ENCODE measurements at regions not wholly inside any gene's neighbourhood (a gene's known extent, or its start where the extent isn't known, plus 50 kb on each side); places are given as distances from the start of the nearest gene placed in this dataset.

- no peaks in the 10 kb centered on the region for H3F3A ChIP-seq (ENCODE audit: control insufficient read depth, insufficient read depth)
- H3K9me2 ChIP-seq (replicated peaks; ENCODE audit: control insufficient read depth, low read length), result no peaks in the 10 kb centered on the region
- no peak overlapping the region for H3K4me2 ChIP-seq (ENCODE audit: low read length)
- no peaks in the 10 kb centered on the region for H3K27me3 ChIP-seq (ENCODE audit: control insufficient read depth, low read length)
- H4K20me1 ChIP-seq (ENCODE audit: control insufficient read depth, insufficient read depth, low read depth, low read length), result no peaks in the 10 kb centered on the region
- no peaks in the 10 kb centered on the region for H3K9me3 ChIP-seq (ENCODE audit: control insufficient read depth, insufficient read depth, low read length)
- TF ChIP-seq EZH2phosphoT487 (IDR thresholded peaks at IDR 0.05; ENCODE audit: borderline replicate concordance, low read length), result no peak
- TF ChIP-seq, protein P1, sequence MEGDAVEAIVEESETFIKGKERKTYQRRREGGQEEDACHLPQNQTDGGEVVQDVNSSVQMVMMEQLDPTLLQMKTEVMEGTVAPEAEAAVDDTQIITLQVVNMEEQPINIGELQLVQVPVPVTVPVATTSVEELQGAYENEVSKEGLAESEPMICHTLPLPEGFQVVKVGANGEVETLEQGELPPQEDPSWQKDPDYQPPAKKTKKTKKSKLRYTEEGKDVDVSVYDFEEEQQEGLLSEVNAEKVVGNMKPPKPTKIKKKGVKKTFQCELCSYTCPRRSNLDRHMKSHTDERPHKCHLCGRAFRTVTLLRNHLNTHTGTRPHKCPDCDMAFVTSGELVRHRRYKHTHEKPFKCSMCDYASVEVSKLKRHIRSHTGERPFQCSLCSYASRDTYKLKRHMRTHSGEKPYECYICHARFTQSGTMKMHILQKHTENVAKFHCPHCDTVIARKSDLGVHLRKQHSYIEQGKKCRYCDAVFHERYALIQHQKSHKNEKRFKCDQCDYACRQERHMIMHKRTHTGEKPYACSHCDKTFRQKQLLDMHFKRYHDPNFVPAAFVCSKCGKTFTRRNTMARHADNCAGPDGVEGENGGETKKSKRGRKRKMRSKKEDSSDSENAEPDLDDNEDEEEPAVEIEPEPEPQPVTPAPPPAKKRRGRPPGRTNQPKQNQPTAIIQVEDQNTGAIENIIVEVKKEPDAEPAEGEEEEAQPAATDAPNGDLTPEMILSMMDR (IDR thresholded peaks at IDR 0.05; ENCODE audit: low read depth, low read length, poor library complexity, severe bottlenecking), result no peak
- no peaks in the 10 kb centered on the region for H3K36me3 ChIP-seq (ENCODE audit: control insufficient read depth, low read length)
- no peaks in the 10 kb centered on the region for H3K4me1 ChIP-seq (ENCODE audit: control insufficient read depth, low read length)
- H3K4me3 ChIP-seq (ENCODE audit: low read length), result no peak overlapping the region
- H3K79me2 ChIP-seq (ENCODE audit: control insufficient read depth, low read length), result no peaks in the 10 kb centered on the region
- H3K27ac ChIP-seq (ENCODE audit: low read depth, low read length), result no peak overlapping the region
Observed at GRCh38 chr16:86390335-86390734, 120.0 kb upstream of the FOXF1 start.

- no peaks in the 10 kb centered on the region for H3K79me2 ChIP-seq (ENCODE audit: control insufficient read depth, low read length)
- H3K36me3 ChIP-seq (ENCODE audit: control insufficient read depth, low read length), result no peaks in the 10 kb centered on the region
- H4K20me1 ChIP-seq (ENCODE audit: control insufficient read depth, insufficient read depth, low read depth, low read length), result no peaks in the 10 kb centered on the region
- H3K4me1 ChIP-seq (ENCODE audit: control insufficient read depth, low read length), result no peaks in the 10 kb centered on the region
- TF ChIP-seq, protein P1 (IDR thresholded peaks at IDR 0.05; ENCODE audit: low read depth, low read length, poor library complexity, severe bottlenecking), result no peak
- no peak for TF ChIP-seq EZH2phosphoT487 (IDR thresholded peaks at IDR 0.05; ENCODE audit: borderline replicate concordance, low read length)
- H3K9me2 ChIP-seq (replicated peaks; ENCODE audit: control insufficient read depth, low read length), result no peaks in the 10 kb centered on the region
- no peaks in the 10 kb centered on the region for H3K9me3 ChIP-seq (ENCODE audit: control insufficient read depth, insufficient read depth, low read length)
- H3K4me3 ChIP-seq (ENCODE audit: low read length), result no peak overlapping the region
- H3K4me2 ChIP-seq (ENCODE audit: low read length), result no peak overlapping the region
- H3K27me3 ChIP-seq (ENCODE audit: control insufficient read depth, low read length), result no peaks in the 10 kb centered on the region
- H3K27ac ChIP-seq (ENCODE audit: low read depth, low read length), result no peak overlapping the region
- H3F3A ChIP-seq (ENCODE audit: control insufficient read depth, insufficient read depth), result no peaks in the 10 kb centered on the region
Observed at GRCh38 chr16:86391486-86391885, 118.8 kb upstream of the FOXF1 start.

DNA sequence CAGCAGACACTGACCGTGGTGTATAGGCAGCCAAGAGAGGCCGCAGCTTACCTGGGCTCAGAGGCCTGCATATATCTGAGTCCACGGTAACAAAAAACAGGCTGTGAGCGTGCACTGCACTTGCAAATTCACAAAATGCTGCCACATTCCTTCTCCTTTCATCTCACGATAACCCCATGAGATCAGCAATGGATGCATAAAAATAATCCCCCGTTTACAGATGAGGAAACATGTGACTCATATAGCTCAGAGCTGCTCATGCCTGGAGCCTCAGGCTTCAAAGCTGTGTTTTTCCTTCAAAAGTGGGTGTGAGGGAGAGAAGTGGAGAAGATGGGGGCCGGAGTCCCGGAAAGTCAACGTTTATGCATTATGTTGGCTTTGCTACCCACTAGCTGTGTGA, 118.3 kb upstream of the FOXF1 start:
- Histone ChIP-seq H3K27ac (ENCODE audit: low read depth, low read length) (no peak overlapping the region), H3K36me3 (ENCODE audit: control insufficient read depth, low read length) (no peaks in the 10 kb centered on the region), H3K4me2 (ENCODE audit: low read length) (no peak overlapping the region), H3K27me3 (ENCODE audit: control insufficient read depth, low read length) (no peaks in the 10 kb centered on the region), H3K79me2 (ENCODE audit: control insufficient read depth, low read length) (no peaks in the 10 kb centered on the region), H3F3A (ENCODE audit: control insufficient read depth, insufficient read depth) (no peaks in the 10 kb centered on the region), H3K9me3 (ENCODE audit: control insufficient read depth, insufficient read depth, low read length) (no peaks in the 10 kb centered on the region), H3K4me3 (ENCODE audit: low read length) (no peak overlapping the region), H3K4me1 (ENCODE audit: control insufficient read depth, low read length) (no peaks in the 10 kb centered on the region), H4K20me1 (ENCODE audit: control insufficient read depth, insufficient read depth, low read depth, low read length) (no peaks in the 10 kb centered on the region), H3K9me2 (replicated peaks; ENCODE audit: control insufficient read depth, low read length) (no peaks in the 10 kb centered on the region)
- no peak for TF ChIP-seq EZH2phosphoT487 (IDR thresholded peaks at IDR 0.05; ENCODE audit: borderline replicate concordance, low read length)
- TF ChIP-seq, protein P1 (IDR thresholded peaks at IDR 0.05; ENCODE audit: low read depth, low read length, poor library complexity, severe bottlenecking), result no peak

Measured in DOHH2 (cell line).